H1 (cell line): ENCODE measurements at regions not wholly inside any gene's neighbourhood (a gene's known extent, or its start where the extent isn't known, plus 50 kb on each side); places are given as distances from the start of the nearest gene placed in this dataset.

Experiments
- CTCF ChIA-PET: fragments of 300-600 bp; sonication (Branson Sonifier 250); formaldehyde crosslinking; loops from one replicate; lab custom pipeline; 2021; ENCODE audit not compliant: partially characterized antibody; lab: Charles Lee
- POLR2A ChIA-PET: fragments of 300-600 bp; sonication (Branson Sonifier 250); formaldehyde crosslinking; loops from one replicate; lab custom pipeline; 2021; ENCODE audit warnings: inconsistent platforms; ENCODE audit not compliant: partially characterized antibody; lab: Charles Lee
- DNase-seq, 2 experiments: peaks; one replicate each; pipeline versions ENCODE4 v3.0.0 to v3.0.0-alpha.2; 2010 to 2022; ENCODE audit warnings: low spot score in 2 of 2, low read depth in 1 of 2, mixed read lengths in 1 of 2
- FAIRE-seq: peaks from 2 replicates; lab custom pipeline; 2011; peaks lifted over from hg19 to GRCh38; lab: Jason Lieb, UNC
- H2AFZ ChIP-seq: 2 replicates; pipeline ENCODE4 v1.8.1; 2012; ENCODE audit warnings: low read length, inconsistent platforms
- H2AK5ac ChIP-seq: 2 replicates; pipeline ENCODE4 v1.6.1; 2013; ENCODE audit warnings: low read depth, low read length
- H2BK120ac ChIP-seq: replicated peaks from 2 replicates; pipeline ENCODE3; 2013; ENCODE audit warnings: low read depth, low read length, inconsistent platforms
- H2BK12ac ChIP-seq: 2 replicates; pipeline ENCODE4 v1.6.1; 2013; ENCODE audit warnings: low read depth, low read length
- H2BK15ac ChIP-seq: 2 replicates; pipeline ENCODE4 v1.6.1; 2013; ENCODE audit warnings: low read length
- H2BK20ac ChIP-seq: 2 replicates; pipeline ENCODE4 v1.6.1; 2013; ENCODE audit warnings: low read length
- H2BK5ac ChIP-seq: 2 replicates; pipeline ENCODE4 v1.6.1; 2013; ENCODE audit warnings: low read depth, low read length
- H3K14ac ChIP-seq: 2 replicates; pipeline ENCODE4 v1.6.1; 2013; ENCODE audit warnings: inconsistent platforms; ENCODE audit not compliant: insufficient read length
- H3K18ac ChIP-seq: 2 replicates; pipeline ENCODE4 v1.6.1; 2013; ENCODE audit warnings: low read length; ENCODE audit errors: extremely low read depth
- H3K23ac ChIP-seq: 2 replicates; pipeline ENCODE4 v1.6.1; 2013; ENCODE audit warnings: inconsistent platforms; ENCODE audit not compliant: insufficient read length
- H3K23me2 ChIP-seq: 2 replicates; pipeline ENCODE4 v1.6.1; 2013; ENCODE audit warnings: low read depth, low read length
- H3K27ac ChIP-seq: 2 replicates; pipeline ENCODE4 v1.6.1; 2011; ENCODE audit warnings: low read depth, low read length, inconsistent platforms
- H3K27me3 ChIP-seq, 4 experiments: replicated peaks in 1 of 4; 1 replicate in 1 of 4; 2 replicates in 3 of 4; pipeline versions ENCODE4 v1.6.1 to v1.8.1; 2011 to 2013; ENCODE audit warnings: low read length in 3 of 4, mild to moderate bottlenecking in 3 of 4, inconsistent platforms in 2 of 4, mixed read lengths in 2 of 4, moderate library complexity in 1 of 4; ENCODE audit not compliant: control insufficient read depth in 3 of 4, insufficient read depth in 3 of 4; ENCODE audit errors: extremely low read depth in 1 of 4
- H3K36me3 ChIP-seq, 4 experiments: 2 replicates each; pipeline versions ENCODE4 v1.6.1 to v1.8.1; 2011 to 2013; ENCODE audit warnings: mild to moderate bottlenecking in 4 of 4, low read length in 3 of 4, moderate library complexity in 2 of 4, control low read depth in 1 of 4, inconsistent platforms in 1 of 4; ENCODE audit not compliant: insufficient read depth in 4 of 4, control insufficient read depth in 2 of 4
- H3K4ac ChIP-seq: replicated peaks from 2 replicates; pipeline ENCODE3; 2013; ENCODE audit warnings: low read length, low read depth, mixed read lengths, inconsistent platforms; ENCODE audit not compliant: insufficient read length
- H3K4me1 ChIP-seq, 4 experiments: replicated peaks in 1 of 4; 1 replicate in 1 of 4; 2 replicates in 3 of 4; pipeline versions ENCODE4 v1.6.1 to v1.8.1; 2011 to 2013; ENCODE audit warnings: low read length in 3 of 4, inconsistent platforms in 2 of 4, mixed read lengths in 1 of 4; ENCODE audit not compliant: insufficient read depth in 4 of 4, control insufficient read depth in 3 of 4
- H3K4me2 ChIP-seq, 2 experiments: 2 replicates each; pipeline versions ENCODE4 v1.6.1 to v1.8.1; 2011 to 2013; ENCODE audit warnings: low read depth in 2 of 2, low read length in 2 of 2, control low read depth in 1 of 2, inconsistent platforms in 1 of 2, mild to moderate bottlenecking in 1 of 2; ENCODE audit not compliant: insufficient read depth in 1 of 2
- H3K4me3 ChIP-seq, 4 experiments: fragments of 200-600, 300-600 bp in 1 of 4; sonication (generic), shearing (Covaris generic), sonication (Bioruptor Twin) in 1 of 4; 2 replicates each; pipeline versions ENCODE4 v1.5.1 to v1.8.1; 2011 to 2016; ENCODE audit warnings: low read length in 4 of 4, low read depth in 3 of 4, control low read depth in 2 of 4, inconsistent platforms in 2 of 4, mild to moderate bottlenecking in 2 of 4, mixed read lengths in 1 of 4, moderate library complexity in 1 of 4; ENCODE audit not compliant: insufficient read depth in 2 of 4; ENCODE audit errors: extremely low read depth in 1 of 4
- H3K56ac ChIP-seq: replicated peaks from 2 replicates; pipeline ENCODE3; 2013; ENCODE audit warnings: low read depth, mild to moderate bottlenecking, mixed read lengths, low read length, inconsistent platforms; ENCODE audit not compliant: insufficient read length
- H3K79me1 ChIP-seq: 2 replicates; pipeline ENCODE4 v1.6.1; 2013; ENCODE audit warnings: low read depth, low read length, control low read depth
- H3K79me2 ChIP-seq, 2 experiments: 2 replicates each; pipeline versions ENCODE4 v1.6.1 to v1.8.1; 2012 to 2013; ENCODE audit warnings: low read length in 2 of 2, mild to moderate bottlenecking in 2 of 2, inconsistent platforms in 1 of 2; ENCODE audit not compliant: insufficient read depth in 2 of 2, control insufficient read depth in 1 of 2
- H3K9ac ChIP-seq, 4 experiments: replicated peaks in 1 of 4; 1 replicate in 1 of 4; 2 replicates in 3 of 4; pipeline versions ENCODE4 v1.6.1 to v1.8.1; 2011 to 2013; ENCODE audit warnings: low read depth in 3 of 4, low read length in 3 of 4, control low read depth in 2 of 4, mild to moderate bottlenecking in 2 of 4, moderate library complexity in 2 of 4, inconsistent platforms in 1 of 4; ENCODE audit errors: extremely low read depth in 1 of 4
- H3K9me3 ChIP-seq, 2 experiments: 2 replicates each; pipeline versions ENCODE4 v1.6.1 to v1.8.1; 2012 to 2013; ENCODE audit warnings: mild to moderate bottlenecking in 2 of 2, moderate library complexity in 2 of 2, control low read depth in 1 of 2, inconsistent platforms in 1 of 2, low read depth in 1 of 2, low read length in 1 of 2, mixed read lengths in 1 of 2; ENCODE audit not compliant: insufficient read depth in 2 of 2
- H4K20me1 ChIP-seq, 2 experiments: replicated peaks in 1 of 2; 2 replicates each; pipeline versions ENCODE3 to v1.8.1; 2011 to 2013; ENCODE audit warnings: inconsistent platforms in 2 of 2, low read length in 2 of 2, mild to moderate bottlenecking in 1 of 2; ENCODE audit not compliant: insufficient read depth in 2 of 2, control insufficient read depth in 1 of 2
- H4K5ac ChIP-seq: 2 replicates; pipeline ENCODE4 v1.6.1; 2013; ENCODE audit warnings: low read length, low read depth, mixed read lengths, inconsistent platforms; ENCODE audit not compliant: insufficient read length
- H4K8ac ChIP-seq: 2 replicates; pipeline ENCODE4 v1.8.0; 2013; ENCODE audit warnings: mild to moderate bottlenecking, moderate library complexity, low read length, inconsistent platforms; ENCODE audit not compliant: insufficient read depth; ENCODE audit errors: extremely low read depth
- H4K91ac ChIP-seq: replicated peaks from 2 replicates; pipeline ENCODE3; 2013; ENCODE audit warnings: low read length, mixed read lengths, inconsistent platforms; ENCODE audit not compliant: insufficient read length
- RBBP5 ChIP-seq: IDR thresholded peaks from 2 replicates; pipeline ENCODE4 v1.7.1; 2012; ENCODE audit warnings: low read depth, mild to moderate bottlenecking, inconsistent platforms, low read length, moderate library complexity, borderline replicate concordance
- TAF1 ChIP-seq: IDR thresholded peaks from 2 replicates; pipeline ENCODE4 v1.6.1; 2011; ENCODE audit warnings: mild to moderate bottlenecking, low read depth, low read length
- YY1 ChIP-seq: IDR thresholded peaks from 2 replicates; pipeline ENCODE4 v1.6.1; 2011; ENCODE audit warnings: low read depth, mild to moderate bottlenecking, low read length
- WGBS, 2 experiments: shearing (Covaris generic) in 1 of 2; methylation state at CpG; one replicate each; pipeline versions ENCODE4 v1.1.6 to v1.1.7; 2013 to 2015; ENCODE audit warnings: low lambda C conversion rate in 2 of 2, mixed read lengths in 2 of 2, inconsistent platforms in 1 of 2, low coverage in 1 of 2, missing lambda C conversion rate in 1 of 2; ENCODE audit not compliant: insufficient replicate concordance in 2 of 2, insufficient coverage in 1 of 2, insufficient read length in 1 of 2; ENCODE audit errors: extremely low coverage in 1 of 2, missing lambda C conversion rate in 1 of 2; 5-methylcytosine and 5-hydroxymethylcytosine counted together

GRCh38 chr2:11989354-11989703 is 242.9 kb downstream of the LPIN1 start:
- Histone ChIP-seq H3K27ac (no peak overlapping the region), H4K20me1 (no peaks in the 10 kb centered on the region), H2AFZ (no peak overlapping the region), H2BK5ac (no peak overlapping the region), H2BK12ac (no peak overlapping the region), H4K5ac (no peak overlapping the region), H3K4me1 (no peaks in the 10 kb centered on the region; a peak in 2 of 7 replicates), H3K18ac (no peak overlapping the region), H3K36me3 (no peaks in the 10 kb centered on the region), H3K9ac (no peak overlapping the region), H3K4me3 (no peak overlapping the region), H2BK20ac (no peak overlapping the region), H3K9me3 (no peaks in the 10 kb centered on the region; a peak in 1 of 4 replicates), H3K79me1 (no peaks in the 10 kb centered on the region), H3K79me2 (no peaks in the 10 kb centered on the region), H4K8ac (no peak overlapping the region), H3K23me2 (no peaks in the 10 kb centered on the region), H3K4me2 (no peak overlapping the region), H3K14ac (no peak overlapping the region), H3K23ac (no peak overlapping the region), H2BK120ac (no peak overlapping the region), H3K27me3 (no peaks in the 10 kb centered on the region), H2BK15ac (no peak overlapping the region), H4K91ac (no peak overlapping the region), H3K4ac (no peak overlapping the region), H2AK5ac (no peak overlapping the region), H3K56ac (no peak overlapping the region)
- WGBS, 2 experiments = 91% methylated on average over 2 of the region's 2 CpGs; no CpG with 5 or more reads in 1 of the 2 experiments
- CTCF ChIA-PET = interaction anchor here (0.9 kb wide), 1 partner anchor 18 kb away, joined by 4 read pairs; no protein-coding TSS in a partner anchor
- FAIRE-seq = no peak
- DNase-seq = no peak
- POLR2A ChIA-PET = no interaction called here
- no peak for TF ChIP-seq RBBP5
- no peak for TF ChIP-seq TAF1
- TF ChIP-seq YY1 = no peak
